Esophagus muscularis mucosa (tissue), 4 donors: ENCODE measurements at regions not wholly inside any gene's neighbourhood (a gene's known extent, or its start where the extent isn't known, plus 50 kb on each side); places are given as distances from the start of the nearest gene placed in this dataset.

Source experiments
- EP300 ChIP-seq: sonication (generic); formaldehyde crosslinking; IDR thresholded peaks from one replicate; pipeline ENCODE4 v1.6.1; 2017; ENCODE audit warnings: antibody characterized with exemption
- POLR2A ChIP-seq: fragments of 450-650 bp; IDR thresholded peaks from one replicate; pipeline ENCODE4 v1.6.1; 2017; ENCODE audit warnings: antibody characterized with exemption, moderate library complexity, mild to moderate bottlenecking, low read depth
- POLR2AphosphoS5 ChIP-seq, 2 donors: sonication (generic); formaldehyde crosslinking; IDR thresholded peaks; one replicate each; pipeline ENCODE4 v1.6.1; 2017; ENCODE audit warnings: antibody characterized with exemption in 2 of 2
- TF ChIP-seq, protein P1 (sequence below), 3 experiments: fragments of 200-600 bp in 2 of 3; fragments of 450-650 bp in 1 of 3; sonication (generic) in 2 of 3; IDR thresholded peaks; one replicate each; pipeline ENCODE4 v1.5.1; 2017 to 2019; ENCODE audit warnings: antibody characterized with exemption in 3 of 3, mild to moderate bottlenecking in 2 of 3, moderate library complexity in 1 of 3

DNA sequence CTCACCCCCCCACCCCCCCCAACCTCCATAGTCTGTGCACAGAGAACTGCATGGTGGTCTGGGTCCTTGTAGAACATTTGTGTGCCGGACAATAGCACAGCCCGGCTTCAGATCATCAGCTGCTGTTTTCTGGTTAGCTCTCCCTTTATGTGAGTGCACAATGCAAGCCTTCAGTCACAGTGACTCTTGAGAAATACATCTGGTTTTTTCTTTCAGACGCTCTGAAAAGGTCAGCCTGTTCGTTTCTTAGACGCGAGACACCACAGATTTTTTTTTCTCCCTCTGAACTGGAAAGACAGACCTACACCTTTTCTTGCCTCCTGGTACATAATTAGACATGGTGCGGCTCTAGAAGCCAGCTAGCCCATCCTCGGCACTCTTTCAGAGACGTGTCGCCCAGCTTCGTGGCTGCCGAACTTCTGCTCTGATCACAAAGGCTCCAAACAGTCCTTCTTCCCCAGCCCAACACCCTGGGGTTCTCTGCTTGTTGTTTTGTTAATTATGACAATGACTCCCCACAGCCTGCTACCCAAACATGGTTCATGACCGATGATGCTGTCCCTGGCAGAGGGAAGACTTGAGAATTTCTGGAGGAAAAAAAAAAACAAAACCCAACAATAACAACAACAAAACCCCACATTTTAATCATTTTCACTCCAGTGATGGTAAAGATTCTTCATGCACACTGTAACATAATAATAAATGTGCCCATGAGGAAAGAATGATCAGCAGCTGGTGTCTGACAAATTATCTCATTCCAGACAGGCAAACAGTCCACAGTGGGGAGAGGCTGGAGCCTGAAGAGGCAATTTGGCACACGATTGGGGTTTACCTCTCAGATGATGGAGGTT, 241.4 kb upstream of the ZNF462 start:
- TF ChIP-seq POLR2AphosphoS5 (IDR thresholded peaks at IDR 0.05): no peak
- TF ChIP-seq, protein P1, sequence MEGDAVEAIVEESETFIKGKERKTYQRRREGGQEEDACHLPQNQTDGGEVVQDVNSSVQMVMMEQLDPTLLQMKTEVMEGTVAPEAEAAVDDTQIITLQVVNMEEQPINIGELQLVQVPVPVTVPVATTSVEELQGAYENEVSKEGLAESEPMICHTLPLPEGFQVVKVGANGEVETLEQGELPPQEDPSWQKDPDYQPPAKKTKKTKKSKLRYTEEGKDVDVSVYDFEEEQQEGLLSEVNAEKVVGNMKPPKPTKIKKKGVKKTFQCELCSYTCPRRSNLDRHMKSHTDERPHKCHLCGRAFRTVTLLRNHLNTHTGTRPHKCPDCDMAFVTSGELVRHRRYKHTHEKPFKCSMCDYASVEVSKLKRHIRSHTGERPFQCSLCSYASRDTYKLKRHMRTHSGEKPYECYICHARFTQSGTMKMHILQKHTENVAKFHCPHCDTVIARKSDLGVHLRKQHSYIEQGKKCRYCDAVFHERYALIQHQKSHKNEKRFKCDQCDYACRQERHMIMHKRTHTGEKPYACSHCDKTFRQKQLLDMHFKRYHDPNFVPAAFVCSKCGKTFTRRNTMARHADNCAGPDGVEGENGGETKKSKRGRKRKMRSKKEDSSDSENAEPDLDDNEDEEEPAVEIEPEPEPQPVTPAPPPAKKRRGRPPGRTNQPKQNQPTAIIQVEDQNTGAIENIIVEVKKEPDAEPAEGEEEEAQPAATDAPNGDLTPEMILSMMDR (IDR thresholded peaks at IDR 0.05): no peak
- no peak for TF ChIP-seq EP300
- no peak for TF ChIP-seq POLR2A
